Ovary (tissue), 3 donors: ENCODE measurements at regions not wholly inside any gene's neighbourhood (a gene's known extent, or its start where the extent isn't known, plus 50 kb on each side); places are given as distances from the start of the nearest gene placed in this dataset.

ENCODE experiments used
- EP300 ChIP-seq: sonication (generic); formaldehyde crosslinking; IDR thresholded peaks from one replicate; pipeline ENCODE4 v1.6.1; 2017; ENCODE audit warnings: antibody characterized with exemption
- TF ChIP-seq, protein P1 (sequence below), 3 donors: fragments of 450-650 bp in 2 of 3; fragments of 200-600 bp in 1 of 3; IDR thresholded peaks; one replicate each; pipeline versions ENCODE4 v1.5.1 to v1.8.0; 2016 to 2022; ENCODE audit warnings: antibody characterized with exemption in 3 of 3, mild to moderate bottlenecking in 1 of 3
- donor health status: DM: no; HTN: no; CAD: no.

DNA sequence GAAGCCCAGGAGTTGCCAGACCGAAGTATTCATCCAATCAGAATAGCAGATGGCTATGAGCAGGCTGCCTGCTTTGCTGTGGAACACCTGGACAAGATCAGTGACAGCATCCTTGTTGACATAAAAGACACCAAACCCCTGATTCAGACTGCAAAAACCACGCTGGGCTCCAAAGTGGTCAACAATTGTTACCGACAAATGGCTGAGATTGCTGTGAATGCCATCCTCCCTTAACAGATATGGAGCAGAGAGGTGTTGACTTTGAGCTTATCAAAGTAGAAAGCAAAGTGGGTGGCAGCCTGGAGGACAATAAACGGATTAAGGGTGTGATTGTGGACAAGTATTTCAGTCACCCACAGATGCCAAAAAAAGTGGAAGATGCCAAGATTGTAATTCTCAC, 250.3 kb upstream of the OBI1 start:
- TF ChIP-seq, protein P1, sequence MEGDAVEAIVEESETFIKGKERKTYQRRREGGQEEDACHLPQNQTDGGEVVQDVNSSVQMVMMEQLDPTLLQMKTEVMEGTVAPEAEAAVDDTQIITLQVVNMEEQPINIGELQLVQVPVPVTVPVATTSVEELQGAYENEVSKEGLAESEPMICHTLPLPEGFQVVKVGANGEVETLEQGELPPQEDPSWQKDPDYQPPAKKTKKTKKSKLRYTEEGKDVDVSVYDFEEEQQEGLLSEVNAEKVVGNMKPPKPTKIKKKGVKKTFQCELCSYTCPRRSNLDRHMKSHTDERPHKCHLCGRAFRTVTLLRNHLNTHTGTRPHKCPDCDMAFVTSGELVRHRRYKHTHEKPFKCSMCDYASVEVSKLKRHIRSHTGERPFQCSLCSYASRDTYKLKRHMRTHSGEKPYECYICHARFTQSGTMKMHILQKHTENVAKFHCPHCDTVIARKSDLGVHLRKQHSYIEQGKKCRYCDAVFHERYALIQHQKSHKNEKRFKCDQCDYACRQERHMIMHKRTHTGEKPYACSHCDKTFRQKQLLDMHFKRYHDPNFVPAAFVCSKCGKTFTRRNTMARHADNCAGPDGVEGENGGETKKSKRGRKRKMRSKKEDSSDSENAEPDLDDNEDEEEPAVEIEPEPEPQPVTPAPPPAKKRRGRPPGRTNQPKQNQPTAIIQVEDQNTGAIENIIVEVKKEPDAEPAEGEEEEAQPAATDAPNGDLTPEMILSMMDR (IDR thresholded peaks at IDR 0.05) = no peak
- TF ChIP-seq EP300 = no peak
